ENCODE measurements at regions not wholly inside any gene's neighbourhood (a gene's known extent, or its start where the extent isn't known, plus 50 kb on each side); places are given as distances from the start of the nearest gene placed in this dataset.

GRCh38 chr5:175103746-175104145 lies 340.2 kb downstream of the DRD1 start:
- TF ChIP-seq CTCF (conservative IDR thresholded peaks at IDR 0.05; ENCODE audit: low read length) (no peak), EZH2phosphoT487 (IDR thresholded peaks at IDR 0.05; ENCODE audit: borderline replicate concordance, low read depth, low read length) (no peak)
